ENCODE measurements at regions not wholly inside any gene's neighbourhood (a gene's known extent, or its start where the extent isn't known, plus 50 kb on each side); places are given as distances from the start of the nearest gene placed in this dataset.

- Mint-ChIP-seq H3K27me3 (ENCODE audit: low read depth) (no peaks in the 10 kb centered on the region), H3K36me3 (ENCODE audit: insufficient read depth in 1 of 3, low read depth in 3 of 3) (peaks cover 4 to 5% (median 4%) of the 10 kb centered on the region in 3 experiments; a peak in 6 of 7 replicates), H3K4me1 (0 out of 4 replicates have a peak, but pooled peaks cover 0 to 5% of the 10 kb centered on the region in 2 experiments), H3K27ac (no peak overlapping the region), H3K4me3 (no peak overlapping the region), H3K9me3 (peaks cover 4% of the 10 kb centered on the region in 2 experiments)
- Histone ChIP-seq H3K9me3 (ENCODE audit: control insufficient read depth, low read depth, low read length) (peaks cover 3% of the 10 kb centered on the region), H4K8ac (replicated peaks; ENCODE audit: insufficient read length, low read depth, low read length) (no peak overlapping the region), H3K56ac (ENCODE audit: insufficient read length, low read depth, low read length) (no peak overlapping the region), H2BK5ac (ENCODE audit: insufficient read length, low read length) (no peak overlapping the region), H3K4me1 (ENCODE audit: insufficient read depth, low read length) (no peaks in the 10 kb centered on the region), H3K27ac (ENCODE audit: insufficient read length, low read depth, low read length) (no peak overlapping the region), H3K4ac (ENCODE audit: low read depth, low read length) (no peak overlapping the region), H3K18ac (ENCODE audit: insufficient read length, low read depth, low read length) (no peak overlapping the region), H3T11ph (ENCODE audit: low read length) (no peak overlapping the region), H2BK120ac (ENCODE audit: low read depth, low read length, poor library complexity, severe bottlenecking) (no peak overlapping the region), H2BK20ac (ENCODE audit: low read depth, low read length, poor library complexity, severe bottlenecking) (no peak overlapping the region), H3K9ac (ENCODE audit: extremely low read depth, insufficient read length, low read length) (no peak overlapping the region), H2BK12ac (ENCODE audit: insufficient read length, low read depth, low read length) (no peak overlapping the region), H2AK5ac (ENCODE audit: insufficient read length, low read length) (no peak overlapping the region), H4K5ac (ENCODE audit: insufficient read length, low read depth, low read length) (no peak overlapping the region), H4K91ac (ENCODE audit: insufficient read length, low read depth, low read length) (no peak overlapping the region), H2AFZ (ENCODE audit: low read length) (no peak overlapping the region), H3K23me2 (ENCODE audit: insufficient read length, low read depth, low read length, poor library complexity, severe bottlenecking) (no peaks in the 10 kb centered on the region), H3K23ac (ENCODE audit: insufficient read length, low read depth, low read length) (no peak overlapping the region), H3K79me2 (ENCODE audit: insufficient read depth, low read length) (no peaks in the 10 kb centered on the region), H2BK15ac (ENCODE audit: low read depth, low read length) (no peak overlapping the region), H3K79me1 (ENCODE audit: insufficient read depth, low read depth, low read length, poor library complexity, severe bottlenecking) (no peaks in the 10 kb centered on the region), H4K20me1 (ENCODE audit: control insufficient read depth, insufficient read depth, insufficient read length) (no peaks in the 10 kb centered on the region), H3K27me3 (ENCODE audit: insufficient read depth, low read length) (no peaks in the 10 kb centered on the region), H3K14ac (ENCODE audit: insufficient read depth, low read length) (no peak overlapping the region), H3K4me2 (ENCODE audit: insufficient read depth, insufficient read length, low read length) (no peak overlapping the region)
- WGBS (ENCODE audit: extremely low coverage, insufficient read length, low lambda C conversion rate), result no CpG with 5 or more reads among the region's 2 CpGs
- DNase-seq, result no peak
- no peak for TF ChIP-seq CTCF (conservative IDR thresholded peaks at IDR 0.05)
These were observed 562.6 kb upstream of the DPPA4 start for GRCh38 chr3:109899925-109900324.

All from H9 (cell line).